ENCODE measurements at regions not wholly inside any gene's neighbourhood (a gene's known extent, or its start where the extent isn't known, plus 50 kb on each side); places are given as distances from the start of the nearest gene placed in this dataset.

DNA sequence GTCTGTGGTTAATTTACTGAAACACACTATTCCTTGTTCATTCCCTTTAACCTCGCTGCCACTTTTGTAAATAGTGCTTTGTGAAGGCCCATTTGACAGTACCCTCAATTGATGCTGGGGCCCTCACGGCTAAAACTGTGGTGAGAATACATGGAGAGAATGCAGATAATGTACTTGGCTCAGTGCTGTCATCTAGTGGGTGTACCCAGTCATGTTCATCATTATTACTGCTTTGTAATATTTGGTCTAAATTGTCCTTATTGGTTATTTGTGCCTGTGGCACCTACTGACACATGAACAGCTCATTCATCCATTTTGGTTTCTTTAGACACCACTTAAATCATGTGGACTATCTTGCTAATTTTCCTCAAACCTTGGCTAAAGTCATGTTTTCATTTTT, 543.6 kb downstream of the EDEM1 start:
- WGBS, 2 experiments (ENCODE audit: insufficient coverage in 2 of 2), result 88% methylated on average over 1 of the region's 2 CpGs; no CpG with 5 or more reads in 1 of the 2 experiments
- Histone ChIP-seq H3K4me3 (ENCODE audit: extremely low read depth, insufficient read depth, low read length, poor library complexity, severe bottlenecking) (no peak overlapping the region), H3K36me3 (ENCODE audit: control insufficient read depth, insufficient read depth, low read length) (no peaks in the 10 kb centered on the region), H3K27ac (ENCODE audit: low read depth, low read length, severe bottlenecking) (no peak overlapping the region), H3K4me1 (ENCODE audit: control insufficient read depth, insufficient read depth, low read length, poor library complexity, severe bottlenecking) (no peaks in the 10 kb centered on the region), H3K9me3 (ENCODE audit: control insufficient read depth, low read length) (no peaks in the 10 kb centered on the region)

DNA sequence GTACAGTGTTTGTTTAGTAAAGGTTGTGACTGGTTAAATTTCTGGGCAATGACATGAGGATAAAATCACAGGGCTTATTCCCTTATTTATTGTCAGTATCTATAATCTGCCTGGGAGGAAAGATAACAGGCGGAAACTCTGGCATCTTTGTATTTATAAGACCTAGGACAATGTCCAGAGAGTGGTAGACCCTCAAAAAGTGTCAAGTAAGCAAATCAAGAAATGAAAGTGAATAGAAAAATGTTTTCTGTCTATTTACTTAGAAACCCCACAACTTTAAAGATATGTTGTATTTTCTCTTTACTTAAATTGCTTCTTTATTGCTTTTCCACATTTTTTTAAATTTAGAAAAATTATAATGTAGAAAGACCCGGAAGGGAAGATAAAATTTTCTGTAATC, 544.6 kb downstream of the EDEM1 start:
- WGBS, 2 experiments (ENCODE audit: insufficient coverage in 2 of 2), result 80% methylated on average over 1 of the region's 2 CpGs; no CpG with 5 or more reads in 1 of the 2 experiments
- Histone ChIP-seq H3K4me1 (ENCODE audit: control insufficient read depth, insufficient read depth, low read length, poor library complexity, severe bottlenecking) (no peaks in the 10 kb centered on the region), H3K27ac (ENCODE audit: low read depth, low read length, severe bottlenecking) (no peak overlapping the region), H3K36me3 (ENCODE audit: control insufficient read depth, insufficient read depth, low read length) (no peaks in the 10 kb centered on the region), H3K4me3 (ENCODE audit: extremely low read depth, insufficient read depth, low read length, poor library complexity, severe bottlenecking) (no peak overlapping the region), H3K9me3 (ENCODE audit: control insufficient read depth, low read length) (no peaks in the 10 kb centered on the region)

DNA sequence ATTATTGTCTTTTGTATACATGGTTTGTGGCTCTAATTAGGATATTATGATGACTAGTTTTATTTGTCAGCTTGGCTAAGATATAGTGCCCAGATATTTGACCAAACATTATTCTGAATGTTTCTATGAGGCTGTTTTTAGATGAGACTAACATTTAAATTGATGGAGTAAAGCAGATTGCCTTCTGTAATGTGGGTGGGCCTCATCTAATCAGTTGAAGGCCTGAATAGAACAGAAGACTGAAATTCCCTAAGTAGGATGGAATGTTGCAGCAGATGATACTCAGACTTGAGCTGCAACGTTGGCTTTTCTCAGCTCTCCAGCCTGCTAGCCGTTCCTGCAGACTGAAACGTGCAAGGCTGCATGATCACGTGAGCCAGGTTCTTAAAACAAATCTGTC, 546.5 kb downstream of the EDEM1 start:
- no peaks in the 10 kb centered on the region for H3K36me3 ChIP-seq (ENCODE audit: control insufficient read depth, insufficient read depth, low read length)
- 91 to 100% methylated on average over 3 of the region's 4 CpGs for WGBS, 2 experiments (ENCODE audit: insufficient coverage in 2 of 2)
- H3K4me3 ChIP-seq (ENCODE audit: extremely low read depth, insufficient read depth, low read length, poor library complexity, severe bottlenecking), result no peak overlapping the region
- H3K9me3 ChIP-seq (ENCODE audit: control insufficient read depth, low read length), result no peaks in the 10 kb centered on the region
- no peak overlapping the region for H3K27ac ChIP-seq (ENCODE audit: low read depth, low read length, severe bottlenecking)
- no peaks in the 10 kb centered on the region for H3K4me1 ChIP-seq (ENCODE audit: control insufficient read depth, insufficient read depth, low read length, poor library complexity, severe bottlenecking)

DNA sequence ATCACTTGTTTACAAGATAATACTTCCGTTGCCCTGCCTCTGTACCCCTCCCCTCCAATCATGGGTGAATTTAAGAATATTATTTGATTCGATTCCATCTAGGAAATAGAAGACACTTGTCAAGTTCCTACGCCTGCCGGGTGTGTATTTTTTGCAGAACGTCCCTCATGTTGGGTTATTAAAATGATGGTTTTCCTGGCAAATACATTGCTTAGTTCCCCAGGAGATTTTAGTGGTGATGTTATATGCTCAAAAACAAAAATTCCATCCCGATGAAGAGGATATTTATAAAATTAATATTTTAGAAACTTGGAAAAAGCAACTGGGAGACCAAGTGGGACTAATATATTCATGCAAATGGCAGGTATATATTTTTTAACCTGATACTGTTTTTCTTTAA, 548.4 kb downstream of the EDEM1 start:
- Histone ChIP-seq H3K27ac (ENCODE audit: low read depth, low read length, severe bottlenecking) (no peak overlapping the region), H3K4me3 (ENCODE audit: extremely low read depth, insufficient read depth, low read length, poor library complexity, severe bottlenecking) (no peak overlapping the region), H3K9me3 (ENCODE audit: control insufficient read depth, low read length) (no peaks in the 10 kb centered on the region), H3K36me3 (ENCODE audit: control insufficient read depth, insufficient read depth, low read length) (no peaks in the 10 kb centered on the region), H3K4me1 (ENCODE audit: control insufficient read depth, insufficient read depth, low read length, poor library complexity, severe bottlenecking) (no peaks in the 10 kb centered on the region)
- WGBS, 2 experiments (ENCODE audit: insufficient coverage in 2 of 2), result 76% methylated on average over 3 of the region's 6 CpGs; no CpG with 5 or more reads in 1 of the 2 experiments

DNA sequence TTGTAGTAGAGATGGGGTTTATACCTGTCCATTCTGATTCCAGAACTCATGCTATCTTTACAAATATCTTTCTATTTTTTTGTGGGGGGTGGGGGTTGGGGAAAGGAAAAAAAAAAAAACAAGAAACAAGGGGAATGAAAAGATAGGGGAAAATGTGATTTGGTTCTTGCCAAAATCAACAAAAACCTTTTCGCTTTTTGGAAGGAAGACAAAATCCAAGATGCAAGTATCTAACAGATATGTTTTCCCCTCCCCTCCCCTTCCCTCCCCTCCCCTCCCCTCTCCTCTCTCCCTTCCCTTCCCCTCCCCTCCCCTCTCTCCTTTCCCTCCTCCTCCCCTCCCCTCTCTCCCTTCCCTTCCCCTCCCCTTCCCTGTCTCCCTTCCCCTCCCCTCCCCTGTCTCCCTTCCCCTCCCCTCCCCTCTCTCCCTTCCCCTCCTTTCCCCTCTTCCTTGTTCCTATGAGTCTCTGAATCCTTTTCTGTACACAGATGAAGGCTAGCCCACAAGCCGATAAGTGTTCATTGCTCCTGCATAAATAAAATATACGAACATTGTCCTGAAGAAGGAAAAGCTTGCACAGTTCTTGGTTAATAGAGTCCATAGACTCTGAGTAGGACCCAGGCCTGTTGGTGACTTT, 551.9 kb downstream of the EDEM1 start:
- Histone ChIP-seq H3K27ac (ENCODE audit: low read depth, low read length, severe bottlenecking) (no peak overlapping the region), H3K4me1 (ENCODE audit: control insufficient read depth, insufficient read depth, low read length, poor library complexity, severe bottlenecking) (no peaks in the 10 kb centered on the region), H3K36me3 (ENCODE audit: control insufficient read depth, insufficient read depth, low read length) (no peaks in the 10 kb centered on the region), H3K9me3 (ENCODE audit: control insufficient read depth, low read length) (no peaks in the 10 kb centered on the region), H3K4me3 (ENCODE audit: extremely low read depth, insufficient read depth, low read length, poor library complexity, severe bottlenecking) (no peak overlapping the region)
- 50% methylated on average over 2 of the region's 3 CpGs; no CpG with 5 or more reads in 1 of the 2 experiments for WGBS, 2 experiments (ENCODE audit: insufficient coverage in 2 of 2)

DNA sequence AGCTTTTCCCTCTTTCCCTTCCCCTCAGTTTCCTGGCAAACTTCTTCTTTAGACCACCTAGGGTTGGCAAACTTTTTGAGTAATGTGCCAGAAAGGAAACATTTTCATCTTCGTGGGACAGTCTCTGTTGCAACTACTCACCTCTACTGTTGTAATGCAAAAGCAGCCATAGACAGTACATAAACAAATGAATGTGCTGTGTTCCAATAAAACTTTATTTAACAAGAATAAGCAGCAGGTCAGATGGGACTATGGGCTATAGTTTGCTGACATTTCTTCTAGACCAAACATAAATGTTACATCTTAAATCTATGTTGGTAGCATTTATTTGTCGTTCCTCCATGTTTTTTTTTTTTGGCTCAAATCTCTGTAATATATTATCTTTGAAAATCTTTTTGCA, 552.4 kb downstream of the EDEM1 start:
- no peaks in the 10 kb centered on the region for H3K36me3 ChIP-seq (ENCODE audit: control insufficient read depth, insufficient read depth, low read length)
- no peak overlapping the region for H3K4me3 ChIP-seq (ENCODE audit: extremely low read depth, insufficient read depth, low read length, poor library complexity, severe bottlenecking)
- no CpG with 5 or more reads among the region's 2 CpGs for WGBS, 2 experiments (ENCODE audit: insufficient coverage in 2 of 2)
- H3K4me1 ChIP-seq (ENCODE audit: control insufficient read depth, insufficient read depth, low read length, poor library complexity, severe bottlenecking), result no peaks in the 10 kb centered on the region
- H3K9me3 ChIP-seq (ENCODE audit: control insufficient read depth, low read length), result no peaks in the 10 kb centered on the region
- no peak overlapping the region for H3K27ac ChIP-seq (ENCODE audit: low read depth, low read length, severe bottlenecking)

DNA sequence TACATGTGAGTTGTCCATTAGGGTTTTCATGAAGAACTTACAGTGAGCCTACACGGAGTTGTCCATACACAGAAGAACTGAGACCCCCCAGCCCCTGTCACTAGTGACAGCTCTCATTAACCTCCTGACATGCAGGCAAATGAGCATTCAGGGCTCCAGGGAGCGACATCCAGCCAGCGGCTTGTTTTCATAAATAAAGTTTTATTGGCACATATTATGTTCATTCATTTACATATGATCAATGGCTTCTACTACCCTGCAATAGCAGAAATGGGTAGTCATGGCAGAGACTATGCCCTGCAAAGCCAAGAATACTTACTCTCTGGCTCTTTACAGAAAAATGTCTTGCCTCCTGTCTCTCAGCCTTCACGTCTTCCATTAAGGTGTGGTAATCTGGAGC, 553.5 kb downstream of the EDEM1 start:
- no peaks in the 10 kb centered on the region for H3K36me3 ChIP-seq (ENCODE audit: control insufficient read depth, insufficient read depth, low read length)
- WGBS, 2 experiments (ENCODE audit: insufficient coverage in 2 of 2), result 89% methylated on average over 1 of the region's 4 CpGs; no CpG with 5 or more reads in 1 of the 2 experiments

DNA sequence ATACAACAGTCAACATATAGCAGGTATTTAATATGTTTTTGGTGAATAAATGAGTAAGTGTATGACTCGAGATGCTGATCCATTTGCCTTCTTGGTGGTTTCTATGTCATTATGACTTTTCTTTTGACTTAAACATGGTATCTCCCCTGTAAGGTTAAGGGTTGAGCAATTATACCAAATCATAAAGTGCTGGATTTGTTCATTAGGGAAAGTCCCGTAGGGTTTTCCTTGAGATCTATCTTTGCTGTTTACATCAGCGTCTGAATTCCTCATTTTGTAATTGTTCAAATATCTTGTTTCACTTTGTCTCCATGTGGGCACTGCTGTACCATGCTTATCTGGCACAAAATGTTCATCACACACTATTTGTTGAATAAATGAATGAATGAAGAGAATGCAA, 562.6 kb downstream of the EDEM1 start:
- no peak overlapping the region for H3K4me3 ChIP-seq (ENCODE audit: extremely low read depth, insufficient read depth, low read length, poor library complexity, severe bottlenecking)
- H3K9me3 ChIP-seq (ENCODE audit: control insufficient read depth, low read length), result no peaks in the 10 kb centered on the region
- no peak overlapping the region for H3K27ac ChIP-seq (ENCODE audit: low read depth, low read length, severe bottlenecking)
- 55 to 95% methylated on average over 2 to 3 of the region's 3 CpGs for WGBS, 2 experiments (ENCODE audit: insufficient coverage in 2 of 2)
- no peaks in the 10 kb centered on the region for H3K36me3 ChIP-seq (ENCODE audit: control insufficient read depth, insufficient read depth, low read length)
- H3K4me1 ChIP-seq (ENCODE audit: control insufficient read depth, insufficient read depth, low read length, poor library complexity, severe bottlenecking), result no peaks in the 10 kb centered on the region

More for the DNA sequence above, 553.5 kb downstream of the EDEM1 start:
- Histone ChIP-seq H3K4me1 (ENCODE audit: control insufficient read depth, insufficient read depth, low read length, poor library complexity, severe bottlenecking) (no peaks in the 10 kb centered on the region), H3K4me3 (ENCODE audit: extremely low read depth, insufficient read depth, low read length, poor library complexity, severe bottlenecking) (no peak overlapping the region), H3K27ac (ENCODE audit: low read depth, low read length, severe bottlenecking) (no peak overlapping the region), H3K9me3 (ENCODE audit: control insufficient read depth, low read length) (no peaks in the 10 kb centered on the region)

DNA sequence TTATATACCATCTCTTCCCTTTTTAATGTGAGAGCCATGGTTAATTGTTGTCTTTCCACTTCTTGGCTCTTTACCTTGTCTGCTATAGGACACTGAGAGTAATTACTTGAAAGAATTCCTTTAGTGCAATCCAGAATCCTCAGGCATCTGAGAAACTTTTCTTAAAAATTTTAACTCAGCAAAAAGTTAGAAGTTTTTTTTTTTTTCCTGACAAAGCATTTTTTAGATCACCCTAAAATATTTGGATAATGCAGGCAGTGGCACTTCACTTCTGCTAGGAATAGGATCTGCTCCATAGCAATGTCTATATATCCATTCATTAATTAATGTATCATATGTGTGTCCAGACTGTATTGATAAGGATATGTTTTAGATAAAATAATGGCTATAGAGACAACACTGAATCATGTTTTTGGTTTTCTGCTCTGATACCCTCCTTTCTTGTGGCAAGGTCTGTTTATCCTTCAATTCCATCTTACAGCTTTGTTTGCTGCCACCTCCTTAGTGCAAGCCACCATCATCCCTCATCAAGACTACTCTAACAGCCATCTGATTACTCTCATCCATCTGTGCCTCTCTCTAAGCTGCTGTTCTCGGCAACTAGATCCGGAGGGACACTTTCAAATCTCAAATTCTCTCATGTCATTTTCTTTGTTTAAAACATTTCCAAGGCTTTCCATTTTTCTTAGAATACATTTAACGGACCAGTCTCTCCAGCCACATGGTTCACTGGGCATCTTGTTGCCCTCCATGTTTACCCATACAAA, 563.5 kb downstream of the EDEM1 start:
- Histone ChIP-seq H3K4me1 (ENCODE audit: control insufficient read depth, insufficient read depth, low read length, poor library complexity, severe bottlenecking) (no peaks in the 10 kb centered on the region), H3K36me3 (ENCODE audit: control insufficient read depth, insufficient read depth, low read length) (no peaks in the 10 kb centered on the region), H3K27ac (ENCODE audit: low read depth, low read length, severe bottlenecking) (no peak overlapping the region), H3K9me3 (ENCODE audit: control insufficient read depth, low read length) (no peaks in the 10 kb centered on the region), H3K4me3 (ENCODE audit: extremely low read depth, insufficient read depth, low read length, poor library complexity, severe bottlenecking) (no peak overlapping the region)
- WGBS, 2 experiments (ENCODE audit: insufficient coverage in 2 of 2), result 90 to 92% methylated on average over 2 to 3 of the region's 3 CpGs

DNA sequence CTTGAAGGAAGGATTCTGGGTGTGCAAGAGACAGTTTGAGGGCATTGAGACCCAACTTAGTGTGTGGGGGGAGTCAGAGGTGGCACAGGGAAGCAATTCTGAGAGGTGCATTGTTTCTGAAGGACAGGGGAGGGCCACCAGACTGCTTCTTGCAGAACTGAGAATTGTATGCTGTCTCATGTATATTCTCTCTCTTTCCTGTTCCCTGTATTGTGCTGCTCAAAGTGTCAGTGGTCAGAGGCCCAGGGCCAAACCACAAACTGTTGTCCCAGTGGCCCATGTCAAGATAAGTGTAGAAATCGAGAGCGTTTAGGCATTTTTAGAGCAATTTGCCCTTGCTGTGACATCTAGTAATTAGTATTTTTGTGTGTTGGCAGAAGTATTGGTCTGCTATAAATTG, 567.1 kb downstream of the EDEM1 start:
- H3K4me3 ChIP-seq (ENCODE audit: extremely low read depth, insufficient read depth, low read length, poor library complexity, severe bottlenecking), result no peak overlapping the region
- H3K9me3 ChIP-seq (ENCODE audit: control insufficient read depth, low read length), result no peaks in the 10 kb centered on the region
- no peaks in the 10 kb centered on the region for H3K4me1 ChIP-seq (ENCODE audit: control insufficient read depth, insufficient read depth, low read length, poor library complexity, severe bottlenecking)
- WGBS, 2 experiments (ENCODE audit: insufficient coverage in 2 of 2), result 83 to 96% methylated on average over 2 of the region's 2 CpGs
- no peak overlapping the region for H3K27ac ChIP-seq (ENCODE audit: low read depth, low read length, severe bottlenecking)
- H3K36me3 ChIP-seq (ENCODE audit: control insufficient read depth, insufficient read depth, low read length), result no peaks in the 10 kb centered on the region

DNA sequence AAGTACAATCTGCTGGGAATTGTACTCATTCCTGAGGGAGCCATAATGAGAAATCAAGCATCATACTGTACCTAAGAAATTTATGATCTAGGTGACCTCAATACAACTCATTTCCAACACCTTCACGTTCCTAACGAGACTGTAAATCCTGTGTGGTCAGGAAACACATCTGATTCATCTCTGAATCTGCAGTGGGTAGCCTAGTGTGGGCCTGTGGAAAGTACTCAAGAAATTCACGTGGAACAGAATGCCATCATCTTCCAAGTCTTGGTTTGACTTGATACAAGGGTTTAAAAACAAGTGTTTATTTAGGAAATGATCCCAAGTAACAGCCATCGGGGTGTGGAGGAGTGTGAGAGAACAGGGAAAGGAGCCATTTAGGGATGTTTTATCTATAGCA, 568.9 kb downstream of the EDEM1 start:
- no peak overlapping the region for H3K4me3 ChIP-seq (ENCODE audit: extremely low read depth, insufficient read depth, low read length, poor library complexity, severe bottlenecking)
- H3K4me1 ChIP-seq (ENCODE audit: control insufficient read depth, insufficient read depth, low read length, poor library complexity, severe bottlenecking), result no peaks in the 10 kb centered on the region
- H3K27ac ChIP-seq (ENCODE audit: low read depth, low read length, severe bottlenecking), result no peak overlapping the region
- H3K36me3 ChIP-seq (ENCODE audit: control insufficient read depth, insufficient read depth, low read length), result no peaks in the 10 kb centered on the region
- no peaks in the 10 kb centered on the region for H3K9me3 ChIP-seq (ENCODE audit: control insufficient read depth, low read length)
- 85 to 88% methylated on average over 2 to 3 of the region's 4 CpGs for WGBS, 2 experiments (ENCODE audit: insufficient coverage in 2 of 2)

All from mesodermal cell (in vitro differentiated cells).